ENCODE measurements at regions not wholly inside any gene's neighbourhood (a gene's known extent, or its start where the extent isn't known, plus 50 kb on each side); places are given as distances from the start of the nearest gene placed in this dataset.

GRCh38 chr3:106135451-106136160 is 266.8 kb upstream of the CBLB start:
- TF ChIP-seq CTCF (IDR thresholded peaks at IDR 0.05; ENCODE audit: insufficient read depth, low read length) (no peak), GABPA (IDR thresholded peaks at IDR 0.05; ENCODE audit: low read depth) (no peak)

All from HL-60 (cell line).